ENCODE measurements at regions not wholly inside any gene's neighbourhood (a gene's known extent, or its start where the extent isn't known, plus 50 kb on each side); places are given as distances from the start of the nearest gene placed in this dataset.
"Not testable (repeated sequence)": the region's sequence is repeated elsewhere in the genome, so short reads cannot be mapped to it uniquely, and the experiment has no call there.

DNA sequence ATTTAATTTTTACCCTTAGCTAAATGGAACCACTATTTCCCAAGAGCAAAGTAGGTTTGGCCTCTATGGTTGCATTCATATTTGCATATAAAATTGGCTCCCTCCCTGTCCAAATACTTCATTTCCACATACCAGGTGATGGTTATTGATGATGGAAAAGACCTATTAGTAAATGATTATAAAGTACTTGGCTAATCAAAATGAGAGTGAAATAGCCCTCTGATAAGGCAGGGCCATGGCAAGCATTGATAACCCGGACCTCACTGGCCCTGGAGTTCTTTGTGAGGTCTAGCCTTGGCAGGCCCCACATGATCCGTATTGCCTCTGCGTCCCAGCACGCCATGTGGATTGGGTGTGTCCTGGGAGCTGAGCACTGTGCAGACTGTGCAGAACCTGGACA, 201.1 kb upstream of the GATA6 start:
- intact Hi-C loops (cut with micrococcal nuclease): no loop called here
- CTCF ChIA-PET: interaction anchor here (1.4 kb wide), 1 partner anchor 13 kb away, joined by 6 read pairs; no protein-coding TSS in a partner anchor
- no peak overlapping the region for H3K27ac Mint-ChIP-seq
- H3K4me3 Mint-ChIP-seq: no peak overlapping the region
- no peaks in the 10 kb centered on the region for H3K4me1 Mint-ChIP-seq (ENCODE audit: low read depth)
- H3K9me3 Mint-ChIP-seq: no peaks in the 10 kb centered on the region
- no peaks in the 10 kb centered on the region for H3K36me3 Mint-ChIP-seq
- H3K27me3 Mint-ChIP-seq: no peaks in the 10 kb centered on the region
- no peak for DNase-seq
- POLR2A ChIA-PET: no interaction called here

DNA sequence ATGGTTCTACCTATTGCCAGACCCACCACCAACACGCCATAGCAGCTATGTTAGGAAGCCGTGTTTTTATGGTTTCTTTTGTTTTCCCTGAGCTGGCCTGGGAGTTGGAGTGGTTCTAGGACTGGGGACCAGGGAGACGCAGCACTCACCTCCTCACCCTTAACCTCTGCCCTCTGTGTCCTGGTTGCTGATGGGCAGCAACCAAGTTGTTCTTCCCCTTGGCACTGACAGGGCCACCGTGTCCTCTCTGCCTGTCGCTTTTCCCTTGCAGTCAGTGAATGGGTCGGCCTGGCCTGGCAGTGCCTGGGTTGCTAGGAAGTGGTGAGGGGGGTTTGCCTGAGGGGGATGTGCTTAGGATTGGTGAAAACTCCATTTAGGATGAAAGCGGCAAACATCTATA, 197.1 kb upstream of the GATA6 start:
- POLR2A ChIA-PET: no interaction called here
- H3K27me3 Mint-ChIP-seq: no peaks in the 10 kb centered on the region
- no peak for DNase-seq
- H3K4me1 Mint-ChIP-seq (ENCODE audit: low read depth): no peaks in the 10 kb centered on the region
- intact Hi-C loops (cut with micrococcal nuclease): no loop called here
- H3K27ac Mint-ChIP-seq: no peak overlapping the region
- no peak overlapping the region for H3K4me3 Mint-ChIP-seq
- H3K36me3 Mint-ChIP-seq: no peaks in the 10 kb centered on the region
- H3K9me3 Mint-ChIP-seq: no peaks in the 10 kb centered on the region
- CTCF ChIA-PET: no interaction called here

- CTCF ChIA-PET, H3K36me3 Mint-ChIP-seq: not testable (repeated sequence)
Measured at GRCh38 chr18:21975954-21976353, 193.4 kb upstream of the GATA6 start.

GRCh38 chr18:21978546-21979170, 190.7 kb upstream of the GATA6 start:
- no peaks in the 10 kb centered on the region for H3K4me1 Mint-ChIP-seq (ENCODE audit: low read depth)
- intact Hi-C loops (cut with micrococcal nuclease): no loop called here
- no peak for DNase-seq
- H3K36me3 Mint-ChIP-seq: no peaks in the 10 kb centered on the region
- CTCF ChIA-PET: no interaction called here
- H3K27ac Mint-ChIP-seq: no peak overlapping the region
- H3K4me3 Mint-ChIP-seq: no peak overlapping the region
- no peaks in the 10 kb centered on the region for H3K9me3 Mint-ChIP-seq
- POLR2A ChIA-PET: no interaction called here
- H3K27me3 Mint-ChIP-seq: no peaks in the 10 kb centered on the region

More at GRCh38 chr18:21975954-21976353, 193.4 kb upstream of the GATA6 start:
- intact Hi-C loops (cut with micrococcal nuclease); H3K4me1 Mint-ChIP-seq (ENCODE audit: low read depth); H3K27me3 Mint-ChIP-seq; H3K9me3 Mint-ChIP-seq; H3K27ac Mint-ChIP-seq; DNase-seq; H3K4me3 Mint-ChIP-seq: not testable (repeated sequence)
- POLR2A ChIA-PET: interaction anchor here (0.6 kb wide), 1 partner anchor 760 kb away, joined by 4 read pairs; no protein-coding TSS in a partner anchor

- no peak overlapping the region for H3K27ac Mint-ChIP-seq
Measured at GRCh38 chr18:21979171-21979560, 190.2 kb upstream of the GATA6 start.

GRCh38 chr18:21979759-21980158, 189.6 kb upstream of the GATA6 start:
- Mint-ChIP-seq H3K4me3 (no peak overlapping the region), H3K27me3 (no peaks in the 10 kb centered on the region), H3K27ac (no peak overlapping the region), H3K9me3 (no peaks in the 10 kb centered on the region), H3K36me3 (no peaks in the 10 kb centered on the region), H3K4me1 (ENCODE audit: low read depth) (no peaks in the 10 kb centered on the region)
- CTCF ChIA-PET: no interaction called here
- POLR2A ChIA-PET: no interaction called here
- no peak for DNase-seq
- intact Hi-C loops (cut with micrococcal nuclease): no loop called here

More at GRCh38 chr18:21979171-21979560, 190.2 kb upstream of the GATA6 start:
- H3K36me3 Mint-ChIP-seq: no peaks in the 10 kb centered on the region
- H3K4me1 Mint-ChIP-seq (ENCODE audit: low read depth): no peaks in the 10 kb centered on the region
- no peaks in the 10 kb centered on the region for H3K9me3 Mint-ChIP-seq
- H3K27me3 Mint-ChIP-seq: no peaks in the 10 kb centered on the region
- ChIA-PET POLR2A (no interaction called here), CTCF (no interaction called here)
- DNase-seq: no peak
- intact Hi-C loops (cut with micrococcal nuclease): no loop called here
- H3K4me3 Mint-ChIP-seq: no peak overlapping the region

DNA sequence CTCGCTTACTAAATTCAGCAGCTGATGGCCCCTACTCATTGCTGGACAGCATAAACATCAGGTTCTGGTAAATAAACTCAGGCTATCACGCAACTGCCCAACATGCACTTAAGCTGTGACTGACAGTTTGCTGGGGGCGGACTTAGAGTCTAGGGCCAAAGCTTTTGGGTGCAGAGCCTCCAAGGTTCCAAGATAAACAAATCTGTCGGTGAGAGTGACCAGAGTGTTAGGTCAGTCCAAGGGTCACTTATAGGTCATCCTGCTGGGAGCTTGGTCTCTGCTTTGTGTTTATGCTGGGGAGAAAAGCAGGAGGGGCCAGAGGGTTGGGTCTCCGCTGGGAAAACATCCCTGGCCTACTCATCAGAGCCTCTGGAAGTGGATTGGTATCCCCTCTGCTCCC, 188.6 kb upstream of the GATA6 start:
- H3K9me3 Mint-ChIP-seq: no peaks in the 10 kb centered on the region
- H3K36me3 Mint-ChIP-seq: no peaks in the 10 kb centered on the region
- H3K4me1 Mint-ChIP-seq (ENCODE audit: low read depth): no peaks in the 10 kb centered on the region
- CTCF ChIA-PET: interaction anchor here (1.3 to 2.0 kb wide), 2 partner anchors 18 to 26 kb away, joined by 3 to 5 read pairs; no protein-coding TSS in a partner anchor
- DNase-seq: no peak
- intact Hi-C loops (cut with micrococcal nuclease): no loop called here
- H3K4me3 Mint-ChIP-seq: no peak overlapping the region
- POLR2A ChIA-PET: no interaction called here
- no peaks in the 10 kb centered on the region for H3K27me3 Mint-ChIP-seq
- H3K27ac Mint-ChIP-seq: no peak overlapping the region

DNA sequence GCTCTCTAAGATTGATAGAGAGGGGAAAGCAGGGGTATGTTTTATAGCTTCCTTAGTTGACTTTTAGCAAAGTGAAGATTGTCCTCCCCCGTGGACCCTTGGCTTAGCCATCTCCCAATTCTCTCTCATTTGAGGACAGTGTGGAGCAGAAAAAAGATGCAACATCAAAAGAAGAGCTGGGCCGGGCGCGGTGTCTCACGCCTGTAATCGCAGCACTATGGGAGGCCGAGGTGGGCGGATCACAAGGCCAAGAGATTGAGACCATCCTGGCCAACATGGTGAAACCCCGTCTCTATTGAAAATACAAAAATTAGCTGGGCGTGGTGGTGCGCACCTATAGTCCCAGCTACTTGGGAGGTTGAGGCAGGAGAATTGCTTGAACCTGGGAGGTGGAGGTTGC, 187.9 kb upstream of the GATA6 start:
- intact Hi-C loops (cut with micrococcal nuclease); H3K36me3 Mint-ChIP-seq; H3K27ac Mint-ChIP-seq; H3K27me3 Mint-ChIP-seq; H3K4me3 Mint-ChIP-seq; H3K4me1 Mint-ChIP-seq (ENCODE audit: low read depth); DNase-seq; POLR2A ChIA-PET; H3K9me3 Mint-ChIP-seq: not testable (repeated sequence)
- CTCF ChIA-PET: interaction anchor here (0.6 to 2.0 kb wide), 3 partner anchors 17 to 32 kb away, joined by 3 to 5 read pairs (median 3); no protein-coding TSS in a partner anchor

- Mint-ChIP-seq H3K27me3 (peaks cover 1% of the 10 kb centered on the region), H3K4me1 (ENCODE audit: low read depth) (no peaks in the 10 kb centered on the region), H3K4me3 (no peak overlapping the region), H3K27ac (no peak overlapping the region), H3K9me3 (no peaks in the 10 kb centered on the region), H3K36me3 (no peaks in the 10 kb centered on the region)
- CTCF ChIA-PET: no interaction called here
- POLR2A ChIA-PET: no interaction called here
- intact Hi-C loops (cut with micrococcal nuclease): no loop called here
- no peak for DNase-seq
Measured at GRCh38 chr18:21991081-21991534, 178.3 kb upstream of the GATA6 start.

- Mint-ChIP-seq H3K9me3 (no peaks in the 10 kb centered on the region), H3K4me1 (ENCODE audit: low read depth) (no peaks in the 10 kb centered on the region), H3K36me3 (no peaks in the 10 kb centered on the region), H3K4me3 (no peak overlapping the region), H3K27me3 (peaks cover 1% of the 10 kb centered on the region), H3K27ac (no peak overlapping the region)
- intact Hi-C loops (cut with micrococcal nuclease): no loop called here
- ChIA-PET POLR2A (no interaction called here), CTCF (no interaction called here)
- DNase-seq: no peak
Measured at GRCh38 chr18:21991886-21992285, 177.5 kb upstream of the GATA6 start.

GRCh38 chr18:21996351-21996826, 173.0 kb upstream of the GATA6 start:
- DNase-seq: no peak
- no peak overlapping the region for H3K27ac Mint-ChIP-seq
- ChIA-PET POLR2A (no interaction called here), CTCF (no interaction called here)
- intact Hi-C loops (cut with micrococcal nuclease): loop anchor here (5.0 kb wide), 2 partner anchors 566 to 706 kb away; no protein-coding TSS in a partner anchor
- H3K27me3 Mint-ChIP-seq: no peaks in the 10 kb centered on the region
- H3K4me1 Mint-ChIP-seq (ENCODE audit: low read depth): peaks cover 4% of the 10 kb centered on the region
- H3K9me3 Mint-ChIP-seq: no peaks in the 10 kb centered on the region
- no peaks in the 10 kb centered on the region for H3K36me3 Mint-ChIP-seq
- H3K4me3 Mint-ChIP-seq: no peak overlapping the region

GRCh38 chr18:21997207-21998143, 171.9 kb upstream of the GATA6 start:
- no peaks in the 10 kb centered on the region for H3K27me3 Mint-ChIP-seq
- peaks cover 4% of the 10 kb centered on the region for H3K4me1 Mint-ChIP-seq (ENCODE audit: low read depth)
- H3K4me3 Mint-ChIP-seq: no peak overlapping the region
- no peak for DNase-seq
- ChIA-PET CTCF (interaction anchor here (1.0 to 2.1 kb wide), 4 partner anchors 14 to 108 kb away, joined by 3 to 4 read pairs (median 4); no protein-coding TSS in a partner anchor), POLR2A (interaction anchor here (1.2 kb wide), 1 partner anchor 22 kb away, joined by 3 read pairs; no protein-coding TSS in a partner anchor)
- no peaks in the 10 kb centered on the region for H3K9me3 Mint-ChIP-seq
- no peaks in the 10 kb centered on the region for H3K36me3 Mint-ChIP-seq
- H3K27ac Mint-ChIP-seq: no peak overlapping the region
- intact Hi-C loops (cut with micrococcal nuclease): loop anchor here (5.0 kb wide), 2 partner anchors 565 to 705 kb away; no protein-coding TSS in a partner anchor

Data from activated CD4-positive, alpha-beta memory T cell treated with anti-CD3 and anti-CD28 coated beads for 36 hours (primary cell).